ENCODE measurements at regions not wholly inside any gene's neighbourhood (a gene's known extent, or its start where the extent isn't known, plus 50 kb on each side); places are given as distances from the start of the nearest gene placed in this dataset.

GRCh38 chr10:124252097-124252715, 158.8 kb upstream of the CHST15 start:
- peaks cover 15% of the 10 kb centered on the region for H3K9me3 Mint-ChIP-seq
- DNase-seq = no peak
- H3K4me1 Mint-ChIP-seq = peaks cover 18% of the 10 kb centered on the region
- H3K4me3 Mint-ChIP-seq = no peak overlapping the region
- TF ChIP-seq CTCF (IDR thresholded peaks at IDR 0.05) = no peak
- H3K36me3 Mint-ChIP-seq (ENCODE audit: low read depth) = no peaks in the 10 kb centered on the region
- H3K27ac Mint-ChIP-seq = no peak overlapping the region
- H3K27me3 Mint-ChIP-seq (ENCODE audit: low read depth, poor library complexity) = peaks cover 40% of the 10 kb centered on the region

GRCh38 chr10:124251317-124252065, 158.1 kb upstream of the CHST15 start:
- Mint-ChIP-seq H3K4me1 (peaks cover 15% of the 10 kb centered on the region), H3K9me3 (peaks cover 15% of the 10 kb centered on the region), H3K4me3 (no peak overlapping the region), H3K27ac (no peak overlapping the region), H3K36me3 (ENCODE audit: low read depth) (no peaks in the 10 kb centered on the region), H3K27me3 (ENCODE audit: low read depth, poor library complexity) (peaks cover 41% of the 10 kb centered on the region)
- no peak for TF ChIP-seq CTCF (IDR thresholded peaks at IDR 0.05)
- no peak for DNase-seq

- no peak for DNase-seq
- H3K4me1 Mint-ChIP-seq = peaks cover 7% of the 10 kb centered on the region
- no peaks in the 10 kb centered on the region for H3K36me3 Mint-ChIP-seq (ENCODE audit: low read depth)
- no peak overlapping the region for H3K4me3 Mint-ChIP-seq
- no peak for TF ChIP-seq CTCF (IDR thresholded peaks at IDR 0.05)
- H3K27ac Mint-ChIP-seq = no peak overlapping the region
- peaks cover 11% of the 10 kb centered on the region for H3K9me3 Mint-ChIP-seq
- peaks cover 38% of the 10 kb centered on the region for H3K27me3 Mint-ChIP-seq (ENCODE audit: low read depth, poor library complexity)
Measured at GRCh38 chr10:124250506-124250905, 157.1 kb upstream of the CHST15 start.

- Mint-ChIP-seq H3K4me3 (no peak overlapping the region), H3K27me3 (ENCODE audit: low read depth, poor library complexity) (peaks cover 38% of the 10 kb centered on the region), H3K4me1 (peaks cover 7% of the 10 kb centered on the region), H3K36me3 (ENCODE audit: low read depth) (no peaks in the 10 kb centered on the region), H3K9me3 (peaks cover 6% of the 10 kb centered on the region), H3K27ac (no peak overlapping the region)
- no peak for TF ChIP-seq CTCF (IDR thresholded peaks at IDR 0.05)
- DNase-seq = no peak
Measured at GRCh38 chr10:124249812-124250432, 156.5 kb upstream of the CHST15 start.

GRCh38 chr10:124249196-124249595, 155.8 kb upstream of the CHST15 start:
- H3K9me3 Mint-ChIP-seq = no peaks in the 10 kb centered on the region
- TF ChIP-seq CTCF (IDR thresholded peaks at IDR 0.05) = no peak
- DNase-seq = no peak
- H3K36me3 Mint-ChIP-seq (ENCODE audit: low read depth) = no peaks in the 10 kb centered on the region
- H3K4me3 Mint-ChIP-seq = no peak overlapping the region
- H3K4me1 Mint-ChIP-seq = peaks cover 7% of the 10 kb centered on the region
- no peak overlapping the region for H3K27ac Mint-ChIP-seq
- peaks cover 33% of the 10 kb centered on the region for H3K27me3 Mint-ChIP-seq (ENCODE audit: low read depth, poor library complexity)
